ENCODE measurements at regions not wholly inside any gene's neighbourhood (a gene's known extent, or its start where the extent isn't known, plus 50 kb on each side); places are given as distances from the start of the nearest gene placed in this dataset.

GRCh38 chr17:63285551-63285950 lies 160.6 kb downstream of the CYB561 start:
- no peak overlapping the region for H3K27ac ChIP-seq (ENCODE audit: low read depth in 2 of 2, low read length in 1 of 2)
- peaks cover 56 to 92% of the 10 kb centered on the region in 2 experiments for H3K36me3 ChIP-seq (replicated peaks in 1 of 2; ENCODE audit: control insufficient read depth in 1 of 2, insufficient read depth in 2 of 2, low read length in 1 of 2)
- no peak overlapping the region for H3K4me2 ChIP-seq
- no peaks in the 10 kb centered on the region for H3K27me3 ChIP-seq (ENCODE audit: insufficient read depth)
- no peak overlapping the region for H3K9ac ChIP-seq
- H2AFZ ChIP-seq (ENCODE audit: low read depth), result no peak overlapping the region
- TF ChIP-seq RAD21 (IDR thresholded peaks at IDR 0.05; ENCODE audit: low read length) (no peak), CTCF (IDR thresholded peaks at IDR 0.05) (no peak), RXRA (IDR thresholded peaks at IDR 0.05; ENCODE audit: borderline replicate concordance, low read depth) (no peak), JUND (IDR thresholded peaks at IDR 0.05) (no peak)
- ChIA-PET CTCF (interaction anchor here (1.1 to 2.9 kb wide), 3 partner anchors 26 to 121 kb away, joined by 3 to 10 read pairs (median 4); no protein-coding TSS in a partner anchor), POLR2A (no interaction called here)
- H3K4me1 ChIP-seq (ENCODE audit: control insufficient read depth in 1 of 2, insufficient read depth in 2 of 2, low read depth in 1 of 2, low read length in 1 of 2), result peaks cover 0 to 6% of the 10 kb centered on the region in 2 experiments; a peak in 3 of 4 replicates
- H3K79me2 ChIP-seq (ENCODE audit: insufficient read depth), result peaks cover 78% of the 10 kb centered on the region
- 100% methylated on average over 4 of the region's 4 CpGs for WGBS (ENCODE audit: low lambda C conversion rate)
- peak overlapping the region in 1 of 2 experiments; percentile 7; a peak in 1 of 4 replicates for H3K4me3 ChIP-seq (ENCODE audit: low read depth in 2 of 2, low read length in 1 of 2)
- no peak for DNase-seq
- H3F3A ChIP-seq (replicated peaks; ENCODE audit: insufficient read depth), result peaks cover 31% of the 10 kb centered on the region
- no peaks in the 10 kb centered on the region for H4K20me1 ChIP-seq (ENCODE audit: insufficient read depth)
- no peaks in the 10 kb centered on the region for H3K9me2 ChIP-seq
- peaks cover 43% of the 10 kb centered on the region for H3K9me3 ChIP-seq

GRCh38 chr17:63286254-63286653 lies 159.9 kb downstream of the CYB561 start:
- ChIA-PET POLR2A (no interaction called here), CTCF (interaction anchor here (2.9 kb wide), 1 partner anchor 120 kb away, joined by 10 read pairs; no protein-coding TSS in a partner anchor)
- no peak overlapping the region for H3K4me2 ChIP-seq
- no peak for DNase-seq
- H3K27me3 ChIP-seq (ENCODE audit: insufficient read depth), result no peaks in the 10 kb centered on the region
- peaks cover 0 to 5% of the 10 kb centered on the region in 2 experiments; a peak in 2 of 4 replicates for H3K4me1 ChIP-seq (ENCODE audit: control insufficient read depth in 1 of 2, insufficient read depth in 2 of 2, low read depth in 1 of 2, low read length in 1 of 2)
- peaks cover 43% of the 10 kb centered on the region for H3K9me3 ChIP-seq
- H4K20me1 ChIP-seq (ENCODE audit: insufficient read depth), result no peaks in the 10 kb centered on the region
- H2AFZ ChIP-seq (ENCODE audit: low read depth), result no peak overlapping the region
- H3K36me3 ChIP-seq (replicated peaks in 1 of 2; ENCODE audit: control insufficient read depth in 1 of 2, insufficient read depth in 2 of 2, low read length in 1 of 2), result peaks cover 56 to 95% of the 10 kb centered on the region in 2 experiments
- no peak overlapping the region for H3K27ac ChIP-seq (ENCODE audit: low read depth in 2 of 2, low read length in 1 of 2)
- peaks cover 77% of the 10 kb centered on the region for H3K79me2 ChIP-seq (ENCODE audit: insufficient read depth)
- peaks cover 24% of the 10 kb centered on the region for H3F3A ChIP-seq (replicated peaks; ENCODE audit: insufficient read depth)
- H3K9me2 ChIP-seq, result no peaks in the 10 kb centered on the region
- TF ChIP-seq ELF1 (IDR thresholded peaks at IDR 0.05) (no peak), FOXM1 (IDR thresholded peaks at IDR 0.05; ENCODE audit: low read depth) (no peak), USF2 (IDR thresholded peaks at IDR 0.05; ENCODE audit: borderline replicate concordance, low read depth, low read length) (no peak), FOSL2 (IDR thresholded peaks at IDR 0.05; ENCODE audit: borderline replicate concordance, low read depth) (no peak), PBX3 (IDR thresholded peaks at IDR 0.05) (no peak), CTCF (IDR thresholded peaks at IDR 0.05) (no peak), RXRA (IDR thresholded peaks at IDR 0.05; ENCODE audit: borderline replicate concordance, low read depth) (no peak), MXI1 (IDR thresholded peaks at IDR 0.05; ENCODE audit: low read depth, low read length) (no peak), MEF2A (IDR thresholded peaks at IDR 0.05; ENCODE audit: borderline replicate concordance, low read depth) (no peak), GATA2 (CRISPR knock-in tag; IDR thresholded peaks at IDR 0.05) (no peak), IRF3 (IDR thresholded peaks at IDR 0.05; ENCODE audit: low read depth, low read length) (no peak), NRF1 (IDR thresholded peaks at IDR 0.05; ENCODE audit: low read depth, low read length) (no peak), REST (IDR thresholded peaks at IDR 0.05; ENCODE audit: low read depth, low read length) (no peak)
- no peak overlapping the region for H3K9ac ChIP-seq
- no peak overlapping the region; a peak in 1 of 4 replicates for H3K4me3 ChIP-seq (ENCODE audit: low read depth in 2 of 2, low read length in 1 of 2)
